ENCODE measurements at regions not wholly inside any gene's neighbourhood (a gene's known extent, or its start where the extent isn't known, plus 50 kb on each side); places are given as distances from the start of the nearest gene placed in this dataset.

DNA sequence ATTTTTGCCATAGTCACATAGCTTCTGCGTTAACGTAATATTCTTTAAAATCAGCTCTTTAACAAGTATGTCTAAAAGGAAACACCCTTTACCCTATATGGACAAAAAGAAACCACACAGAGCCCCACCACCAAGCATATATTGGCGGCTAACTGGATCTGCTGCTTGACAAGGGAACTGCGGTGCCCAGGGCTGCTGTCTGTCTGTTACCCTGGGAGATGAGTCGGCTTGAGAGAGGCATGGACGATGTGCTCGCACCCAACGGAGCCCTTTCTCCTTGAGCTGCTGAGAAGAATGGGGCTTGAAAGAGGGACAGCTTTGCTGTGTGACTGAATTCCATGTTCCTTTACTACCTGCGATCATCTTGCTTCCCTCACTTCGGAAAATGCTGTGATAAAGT lies 158.6 kb upstream of the SHB start:
- TF ChIP-seq, protein P1, sequence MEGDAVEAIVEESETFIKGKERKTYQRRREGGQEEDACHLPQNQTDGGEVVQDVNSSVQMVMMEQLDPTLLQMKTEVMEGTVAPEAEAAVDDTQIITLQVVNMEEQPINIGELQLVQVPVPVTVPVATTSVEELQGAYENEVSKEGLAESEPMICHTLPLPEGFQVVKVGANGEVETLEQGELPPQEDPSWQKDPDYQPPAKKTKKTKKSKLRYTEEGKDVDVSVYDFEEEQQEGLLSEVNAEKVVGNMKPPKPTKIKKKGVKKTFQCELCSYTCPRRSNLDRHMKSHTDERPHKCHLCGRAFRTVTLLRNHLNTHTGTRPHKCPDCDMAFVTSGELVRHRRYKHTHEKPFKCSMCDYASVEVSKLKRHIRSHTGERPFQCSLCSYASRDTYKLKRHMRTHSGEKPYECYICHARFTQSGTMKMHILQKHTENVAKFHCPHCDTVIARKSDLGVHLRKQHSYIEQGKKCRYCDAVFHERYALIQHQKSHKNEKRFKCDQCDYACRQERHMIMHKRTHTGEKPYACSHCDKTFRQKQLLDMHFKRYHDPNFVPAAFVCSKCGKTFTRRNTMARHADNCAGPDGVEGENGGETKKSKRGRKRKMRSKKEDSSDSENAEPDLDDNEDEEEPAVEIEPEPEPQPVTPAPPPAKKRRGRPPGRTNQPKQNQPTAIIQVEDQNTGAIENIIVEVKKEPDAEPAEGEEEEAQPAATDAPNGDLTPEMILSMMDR (conservative IDR thresholded peaks at IDR 0.05; ENCODE audit: low read depth, low read length): no peak
- no peak for DNase-seq (ENCODE audit: low read depth)
- no peak overlapping the region for H3K4me3 ChIP-seq (ENCODE audit: low read depth, low read length)

DNA sequence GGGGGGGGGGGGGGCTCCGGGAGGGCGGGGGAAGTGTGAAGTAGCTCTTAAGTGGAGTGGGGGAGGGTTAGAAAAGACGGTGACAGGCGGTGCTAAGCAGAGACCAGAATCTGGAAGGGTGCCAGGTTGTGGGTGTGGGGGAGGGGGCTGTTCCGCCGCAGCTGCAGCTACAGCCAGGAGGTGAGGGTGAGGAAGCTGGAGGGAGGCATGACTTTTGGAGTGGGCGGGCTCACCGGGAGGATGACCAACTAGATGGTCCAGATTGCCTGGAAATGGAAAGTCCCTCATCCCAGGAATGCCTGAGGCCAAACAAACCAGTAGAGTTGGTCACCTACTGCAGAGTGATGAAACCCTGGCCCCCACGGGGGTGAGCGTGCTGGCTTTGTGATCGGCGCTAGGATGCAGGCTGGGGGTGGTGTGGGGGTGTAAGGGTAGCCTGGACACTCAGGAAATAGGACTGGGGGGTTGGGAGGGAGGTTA lies 158.1 kb upstream of the SHB start:
- TF ChIP-seq, protein P1 (conservative IDR thresholded peaks at IDR 0.05; ENCODE audit: low read depth, low read length): no peak
- peak overlapping the region; percentile 8 for H3K4me3 ChIP-seq (ENCODE audit: low read depth, low read length)

DNA sequence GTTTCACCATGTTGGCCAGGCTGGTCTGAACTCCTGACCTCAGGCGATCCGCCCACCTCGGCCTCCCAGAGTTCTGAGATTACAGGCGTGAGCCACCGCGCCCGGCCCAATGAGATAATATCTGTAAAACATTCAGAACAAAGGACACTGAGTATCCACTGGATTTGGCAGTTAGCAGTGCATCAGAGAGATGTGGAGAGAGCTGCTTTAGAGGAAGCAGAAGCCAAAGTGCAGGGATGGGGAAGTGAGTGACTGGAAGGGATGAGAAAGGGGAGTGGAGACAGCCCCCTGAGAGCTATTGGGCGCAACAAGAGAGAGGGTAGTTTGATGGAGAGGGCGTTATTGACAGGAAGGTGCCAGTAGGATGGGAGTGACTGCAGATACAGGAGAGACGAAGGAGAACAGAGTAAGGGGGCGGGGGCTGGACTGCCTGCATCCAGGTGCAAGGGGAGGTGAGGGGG lies 157.5 kb upstream of the SHB start:
- TF ChIP-seq, protein P1 (conservative IDR thresholded peaks at IDR 0.05; ENCODE audit: low read depth, low read length): no peak
- no peak for DNase-seq (ENCODE audit: low read depth)
- peak overlapping the region; percentile 19 for H3K4me3 ChIP-seq (ENCODE audit: low read depth, low read length)

More for the DNA sequence above, 158.1 kb upstream of the SHB start:
- peak; percentile 92 for DNase-seq (ENCODE audit: low read depth)

GRCh38 chr9:38224941-38225340 lies 155.9 kb upstream of the SHB start:
- no peak overlapping the region for H3K4me3 ChIP-seq (ENCODE audit: low read depth, low read length)
- TF ChIP-seq, protein P1 (conservative IDR thresholded peaks at IDR 0.05; ENCODE audit: low read depth, low read length): no peak
- DNase-seq (ENCODE audit: low read depth): no peak

GRCh38 chr9:38216572-38216971 lies 147.5 kb upstream of the SHB start:
- no peak overlapping the region for H3K4me3 ChIP-seq (ENCODE audit: low read depth, low read length)
- TF ChIP-seq, protein P1 (conservative IDR thresholded peaks at IDR 0.05; ENCODE audit: low read depth, low read length): no peak
- DNase-seq (ENCODE audit: low read depth): no peak

DNA sequence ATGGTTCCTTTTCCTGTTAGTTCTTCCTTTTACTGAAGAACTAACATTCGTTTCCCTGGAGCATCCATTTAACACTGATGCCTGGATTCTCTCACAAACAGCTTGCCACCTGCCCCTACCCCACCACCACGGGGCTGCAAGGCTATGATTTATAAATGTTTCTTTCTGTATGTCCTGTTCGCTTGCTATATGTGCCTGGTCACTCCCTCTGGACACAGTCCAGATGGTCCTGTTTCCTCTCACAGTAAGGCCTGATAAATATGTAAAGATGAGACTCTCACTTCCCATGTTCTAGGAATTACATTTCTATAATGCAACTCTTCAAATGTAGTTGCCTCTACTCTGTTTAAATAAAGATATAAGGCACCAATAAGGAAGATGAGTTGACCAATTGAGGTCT lies 146.4 kb upstream of the SHB start:
- TF ChIP-seq, protein P1 (conservative IDR thresholded peaks at IDR 0.05; ENCODE audit: low read depth, low read length): no peak
- no peak for DNase-seq (ENCODE audit: low read depth)
- H3K4me3 ChIP-seq (ENCODE audit: low read depth, low read length): no peak overlapping the region

DNA sequence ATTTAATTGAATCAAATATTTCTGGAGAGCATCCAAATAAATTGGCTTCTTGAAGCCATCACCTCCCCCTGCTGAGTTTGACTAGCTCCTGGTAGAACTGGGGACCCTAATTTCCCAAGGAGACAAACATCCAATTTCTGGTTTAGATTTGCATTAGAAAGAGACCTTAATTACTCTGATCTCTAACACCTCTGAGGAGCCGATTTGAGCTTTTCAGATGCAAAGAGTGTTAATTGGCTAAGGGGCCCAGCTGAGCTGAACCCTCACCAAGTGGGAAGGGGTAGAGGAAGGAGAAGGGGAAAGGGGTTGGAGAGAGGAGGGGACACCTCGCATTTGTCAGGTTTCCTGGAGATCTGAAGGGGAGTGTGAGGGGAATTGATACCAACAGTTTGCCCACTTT lies 145.4 kb upstream of the SHB start:
- TF ChIP-seq, protein P1 (conservative IDR thresholded peaks at IDR 0.05; ENCODE audit: low read depth, low read length): no peak
- H3K4me3 ChIP-seq (ENCODE audit: low read depth, low read length): no peak overlapping the region
- no peak for DNase-seq (ENCODE audit: low read depth)

Data from epithelial cell of proximal tubule (primary cell).